Thoracic aorta (tissue), 2 donors: ENCODE measurements at regions not wholly inside any gene's neighbourhood (a gene's known extent, or its start where the extent isn't known, plus 50 kb on each side); places are given as distances from the start of the nearest gene placed in this dataset.
A peak's percentile ranks its signal among the peaks of the same experiment; 100 is the strongest.

ENCODE experiments used
- ATAC-seq: fragments of 150-250 bp; one replicate; pipeline ENCODE4 v1.8.0; 2017; ENCODE audit warnings: low read depth; ENCODE audit not compliant: insufficient number of reproducible peaks, low FRiP score
- DNase-seq: peaks from one replicate; pipeline ENCODE4 v3.0.0-alpha.2; 2020; ENCODE audit warnings: low spot score
- H3K27ac ChIP-seq, 2 donors: fragments of 200-600 bp; sonication (generic); 1 replicate in 1 of 2; 2 replicates in 1 of 2; pipeline ENCODE4 v1.5.1; 2016; ENCODE audit warnings: mild to moderate bottlenecking in 2 of 2, moderate library complexity in 2 of 2
- H3K27me3 ChIP-seq: fragments of 200-600 bp; sonication (generic); replicated peaks from 2 replicates; pipeline ENCODE4 v1.6.0; 2016; ENCODE audit warnings: mild to moderate bottlenecking; ENCODE audit not compliant: insufficient read depth
- H3K36me3 ChIP-seq: fragments of 200-600 bp; sonication (generic); one replicate; pipeline ENCODE4 v1.5.1; 2016
- H3K4me1 ChIP-seq, 2 donors: fragments of 200-600 bp; sonication (generic); 1 replicate in 1 of 2; 2 replicates in 1 of 2; pipeline versions ENCODE4 v1.5.1 to v1.6.0; 2016; ENCODE audit warnings: low read depth in 2 of 2, mild to moderate bottlenecking in 1 of 2; ENCODE audit not compliant: control insufficient read depth in 1 of 2
- H3K4me3 ChIP-seq: fragments of 200-600 bp; sonication (generic); 2 replicates; pipeline ENCODE4 v1.5.1; 2016; ENCODE audit warnings: mild to moderate bottlenecking
- H3K9me3 ChIP-seq: fragments of 200-600 bp; sonication (generic); 2 replicates; pipeline ENCODE4 v1.5.1; 2016
- TF ChIP-seq, protein P1 (sequence below): fragments of 200-600 bp; sonication (generic); IDR thresholded peaks from one replicate; pipeline ENCODE4 v1.5.1; 2019; ENCODE audit warnings: antibody characterized with exemption

DNA sequence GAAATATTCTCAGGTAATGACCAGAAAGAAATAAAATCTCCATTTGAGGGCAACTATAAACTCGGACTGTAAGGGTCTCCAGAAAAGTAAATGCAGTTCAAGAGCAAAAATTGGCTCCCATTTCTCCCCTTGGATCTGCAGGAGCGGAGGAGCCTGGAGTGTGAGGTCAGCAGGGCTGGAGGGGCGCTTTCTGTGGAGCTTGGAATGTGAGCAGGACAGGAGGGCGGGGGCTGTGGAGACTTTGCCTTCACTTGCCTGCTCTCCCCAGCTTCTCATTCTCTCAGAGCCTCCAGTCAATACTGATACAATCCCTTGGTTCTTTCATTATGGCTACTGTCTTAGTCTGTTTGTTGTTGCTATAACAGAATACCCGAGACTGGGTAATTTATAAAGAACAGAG is 162.8 kb upstream of the ANKH start:
- H3K27me3 ChIP-seq, result no peaks in the 10 kb centered on the region
- no peaks in the 10 kb centered on the region for H3K4me1 ChIP-seq
- ATAC-seq (no peak), DNase-seq (no peak)
- H3K27ac ChIP-seq, result no peak overlapping the region
- TF ChIP-seq, protein P1, sequence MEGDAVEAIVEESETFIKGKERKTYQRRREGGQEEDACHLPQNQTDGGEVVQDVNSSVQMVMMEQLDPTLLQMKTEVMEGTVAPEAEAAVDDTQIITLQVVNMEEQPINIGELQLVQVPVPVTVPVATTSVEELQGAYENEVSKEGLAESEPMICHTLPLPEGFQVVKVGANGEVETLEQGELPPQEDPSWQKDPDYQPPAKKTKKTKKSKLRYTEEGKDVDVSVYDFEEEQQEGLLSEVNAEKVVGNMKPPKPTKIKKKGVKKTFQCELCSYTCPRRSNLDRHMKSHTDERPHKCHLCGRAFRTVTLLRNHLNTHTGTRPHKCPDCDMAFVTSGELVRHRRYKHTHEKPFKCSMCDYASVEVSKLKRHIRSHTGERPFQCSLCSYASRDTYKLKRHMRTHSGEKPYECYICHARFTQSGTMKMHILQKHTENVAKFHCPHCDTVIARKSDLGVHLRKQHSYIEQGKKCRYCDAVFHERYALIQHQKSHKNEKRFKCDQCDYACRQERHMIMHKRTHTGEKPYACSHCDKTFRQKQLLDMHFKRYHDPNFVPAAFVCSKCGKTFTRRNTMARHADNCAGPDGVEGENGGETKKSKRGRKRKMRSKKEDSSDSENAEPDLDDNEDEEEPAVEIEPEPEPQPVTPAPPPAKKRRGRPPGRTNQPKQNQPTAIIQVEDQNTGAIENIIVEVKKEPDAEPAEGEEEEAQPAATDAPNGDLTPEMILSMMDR, result no peak
- H3K4me3 ChIP-seq, result no peak overlapping the region
- H3K9me3 ChIP-seq, result peaks cover 7% of the 10 kb centered on the region
- H3K36me3 ChIP-seq, result no peaks in the 10 kb centered on the region

DNA sequence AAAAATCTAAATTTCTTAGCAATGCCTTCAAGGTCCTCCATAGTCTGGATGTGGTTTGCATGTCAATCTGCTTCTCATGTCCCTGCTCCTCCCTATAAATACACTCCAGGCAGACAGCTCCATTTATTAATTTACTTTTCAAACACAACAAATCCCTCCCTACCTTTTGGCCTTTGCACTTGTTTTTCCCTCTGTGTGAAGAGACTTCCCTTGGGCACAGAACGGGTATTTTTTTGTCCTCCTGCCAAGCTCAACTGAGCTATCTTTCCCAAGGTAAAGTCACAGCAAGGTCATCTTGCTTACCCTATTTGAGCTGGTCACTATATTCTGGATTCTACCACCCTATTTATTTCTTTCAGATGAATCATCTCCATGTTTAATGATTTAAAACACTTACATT is 159.6 kb upstream of the ANKH start:
- H3K4me3 ChIP-seq, result no peak overlapping the region
- DNase-seq, result no peak
- H3K9me3 ChIP-seq, result no peaks in the 10 kb centered on the region
- peaks cover 0 to 9% of the 10 kb centered on the region in 2 donors for H3K4me1 ChIP-seq
- H3K27ac ChIP-seq, result no peak overlapping the region
- ATAC-seq, result no peak
- no peaks in the 10 kb centered on the region for H3K36me3 ChIP-seq
- no peaks in the 10 kb centered on the region for H3K27me3 ChIP-seq
- TF ChIP-seq, protein P1, result no peak

DNA sequence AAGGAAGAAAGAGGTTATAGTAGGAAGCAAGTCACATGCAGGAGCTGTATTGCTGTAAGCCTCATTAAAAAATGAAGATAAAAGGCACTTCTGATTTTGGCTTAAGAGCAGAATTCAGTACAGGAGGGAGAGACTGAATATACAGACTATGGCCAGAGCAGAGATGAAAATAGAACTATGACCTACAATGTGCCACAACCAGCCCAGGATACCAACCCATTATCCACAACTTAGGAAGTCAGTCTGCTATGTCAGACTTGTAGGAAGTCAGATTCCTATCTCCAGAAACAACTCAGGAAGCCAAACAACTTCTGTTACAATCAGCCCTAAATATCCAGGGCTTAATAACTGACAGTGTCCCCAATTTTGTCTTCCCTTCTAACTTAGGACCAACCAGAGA is 156.2 kb upstream of the ANKH start:
- H3K4me3 ChIP-seq, result no peak overlapping the region
- H3K27ac ChIP-seq, result no peak overlapping the region
- no peak for DNase-seq
- H3K9me3 ChIP-seq, result no peaks in the 10 kb centered on the region
- H3K4me1 ChIP-seq, result peaks cover 0 to 15% of the 10 kb centered on the region in 2 donors
- TF ChIP-seq, protein P1, result no peak
- no peak for ATAC-seq
- no peaks in the 10 kb centered on the region for H3K36me3 ChIP-seq
- H3K27me3 ChIP-seq, result no peaks in the 10 kb centered on the region

DNA sequence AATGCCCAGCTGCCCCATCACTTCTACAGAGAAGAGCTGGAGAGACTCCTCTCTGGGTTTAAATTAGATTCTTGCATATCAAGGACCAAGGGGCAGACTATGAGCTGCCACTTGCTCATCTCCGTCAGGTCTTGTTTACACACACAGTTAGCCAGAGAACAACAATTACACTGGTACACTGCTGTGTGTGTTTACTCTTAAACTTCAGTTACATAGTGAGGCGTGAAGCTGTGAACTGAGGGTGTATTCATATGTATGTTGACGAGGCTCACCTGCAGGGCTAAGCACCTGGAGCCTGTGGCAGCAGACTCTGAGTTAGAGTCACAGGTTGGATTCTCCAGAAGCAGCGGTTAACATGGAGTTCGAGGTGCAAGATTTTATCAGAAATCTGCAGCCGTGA is 155.4 kb upstream of the ANKH start:
- no peaks in the 10 kb centered on the region for H3K36me3 ChIP-seq
- H3K27me3 ChIP-seq, result no peaks in the 10 kb centered on the region
- DNase-seq (no peak), ATAC-seq (no peak)
- TF ChIP-seq, protein P1, result no peak
- peaks cover 0 to 16% of the 10 kb centered on the region in 2 donors for H3K4me1 ChIP-seq
- no peaks in the 10 kb centered on the region for H3K9me3 ChIP-seq
- H3K4me3 ChIP-seq, result no peak overlapping the region
- peak overlapping the region; percentile 46 to 49 for H3K27ac ChIP-seq

DNA sequence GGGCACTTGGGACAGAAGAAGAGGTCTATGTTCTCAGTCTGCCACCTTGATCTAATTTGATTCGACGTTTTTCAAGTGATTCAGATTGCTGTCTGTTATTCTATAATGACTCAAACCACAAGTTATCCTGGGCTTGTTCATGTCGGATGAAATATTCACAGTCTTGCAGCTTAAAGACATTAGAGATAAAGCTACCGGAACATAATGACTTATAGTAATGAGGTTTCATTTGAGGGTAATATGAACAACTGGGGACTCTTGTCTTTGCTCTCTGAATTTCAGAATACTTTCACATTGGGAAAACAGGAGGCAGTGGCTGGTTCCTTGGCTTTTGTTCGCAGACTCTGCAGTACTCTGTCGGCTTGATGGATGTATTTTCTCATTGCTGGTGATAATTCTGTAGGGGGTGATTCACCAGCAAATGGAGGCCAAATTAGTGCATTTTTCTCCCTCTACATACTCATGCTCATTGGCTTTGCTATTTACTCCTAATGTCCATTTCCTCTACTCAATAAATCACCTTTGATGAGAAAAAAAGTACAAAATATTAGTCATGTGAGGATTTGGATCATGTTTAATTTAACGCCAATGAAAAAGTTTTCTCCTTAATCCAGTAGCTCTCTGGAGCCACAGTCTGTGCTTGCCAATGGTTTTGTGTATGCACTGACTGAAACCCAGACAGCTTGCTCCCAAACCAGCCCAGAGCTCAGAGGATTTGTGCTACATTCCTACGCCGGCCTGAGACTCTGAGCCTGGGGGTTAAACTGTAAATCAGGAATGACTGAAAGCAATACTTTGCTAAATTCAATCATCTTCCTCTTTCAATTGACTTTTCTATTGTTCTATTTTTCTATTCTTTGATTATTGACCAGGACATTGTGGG is 154.7 kb upstream of the ANKH start:
- Histone ChIP-seq H3K4me3 (no peak overlapping the region), H3K27ac (peak overlapping the region; percentile 46 to 49), H3K27me3 (no peaks in the 10 kb centered on the region), H3K4me1 (peaks cover 0 to 23% of the 10 kb centered on the region in 2 donors), H3K9me3 (no peaks in the 10 kb centered on the region), H3K36me3 (no peaks in the 10 kb centered on the region)
- TF ChIP-seq, protein P1, result no peak
- ATAC-seq (no peak), DNase-seq (no peak)
